ENCODE measurements at regions not wholly inside any gene's neighbourhood (a gene's known extent, or its start where the extent isn't known, plus 50 kb on each side); places are given as distances from the start of the nearest gene placed in this dataset.

DNA sequence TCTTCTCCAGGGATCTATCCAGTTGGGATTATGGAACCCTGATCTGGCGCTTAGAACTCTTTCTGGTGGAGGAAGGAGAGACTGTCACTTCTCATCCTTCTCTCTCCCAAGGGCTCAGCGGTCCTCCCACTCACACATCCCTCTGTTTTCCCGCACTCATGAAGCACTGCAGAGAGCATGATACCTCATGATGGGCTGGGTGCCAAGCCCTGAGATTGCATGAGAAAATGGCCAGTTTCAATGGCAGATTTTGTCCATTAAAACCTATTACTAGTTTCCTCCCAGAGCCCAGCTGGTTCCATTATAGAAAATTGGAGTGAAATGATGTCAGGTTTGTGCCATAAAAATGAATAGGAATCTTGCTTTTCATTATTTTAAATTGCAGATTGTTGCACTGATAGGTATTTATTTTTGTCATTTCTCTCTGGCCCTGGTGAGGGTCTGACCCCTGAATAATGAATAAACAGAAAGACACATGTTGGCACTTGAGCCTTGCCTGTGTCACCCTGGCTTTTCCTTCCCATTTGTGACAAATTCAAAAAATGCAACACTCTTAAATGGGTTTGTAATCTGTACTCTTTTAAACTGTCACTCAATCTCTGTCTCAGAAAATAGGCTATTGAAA, 1151.1 kb downstream of the TYW1 start:
- TF ChIP-seq, protein P1, sequence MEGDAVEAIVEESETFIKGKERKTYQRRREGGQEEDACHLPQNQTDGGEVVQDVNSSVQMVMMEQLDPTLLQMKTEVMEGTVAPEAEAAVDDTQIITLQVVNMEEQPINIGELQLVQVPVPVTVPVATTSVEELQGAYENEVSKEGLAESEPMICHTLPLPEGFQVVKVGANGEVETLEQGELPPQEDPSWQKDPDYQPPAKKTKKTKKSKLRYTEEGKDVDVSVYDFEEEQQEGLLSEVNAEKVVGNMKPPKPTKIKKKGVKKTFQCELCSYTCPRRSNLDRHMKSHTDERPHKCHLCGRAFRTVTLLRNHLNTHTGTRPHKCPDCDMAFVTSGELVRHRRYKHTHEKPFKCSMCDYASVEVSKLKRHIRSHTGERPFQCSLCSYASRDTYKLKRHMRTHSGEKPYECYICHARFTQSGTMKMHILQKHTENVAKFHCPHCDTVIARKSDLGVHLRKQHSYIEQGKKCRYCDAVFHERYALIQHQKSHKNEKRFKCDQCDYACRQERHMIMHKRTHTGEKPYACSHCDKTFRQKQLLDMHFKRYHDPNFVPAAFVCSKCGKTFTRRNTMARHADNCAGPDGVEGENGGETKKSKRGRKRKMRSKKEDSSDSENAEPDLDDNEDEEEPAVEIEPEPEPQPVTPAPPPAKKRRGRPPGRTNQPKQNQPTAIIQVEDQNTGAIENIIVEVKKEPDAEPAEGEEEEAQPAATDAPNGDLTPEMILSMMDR (conservative IDR thresholded peaks at IDR 0.05), result no peak
- TF ChIP-seq ZFX (IDR thresholded peaks at IDR 0.05), result no peak

Data from C4-2B (cell line).